ENCODE measurements at regions not wholly inside any gene's neighbourhood (a gene's known extent, or its start where the extent isn't known, plus 50 kb on each side); places are given as distances from the start of the nearest gene placed in this dataset.
"Not testable (repeated sequence)": the region's sequence is repeated elsewhere in the genome, so short reads cannot be mapped to it uniquely, and the experiment has no call there.

- no peak overlapping the region for H3K9ac ChIP-seq (ENCODE audit: low read length)
- H3K4me1 ChIP-seq (ENCODE audit: control insufficient read depth, low read depth, low read length) = no peaks in the 10 kb centered on the region
- no peaks in the 10 kb centered on the region for H3K27me3 ChIP-seq (ENCODE audit: control insufficient read depth, insufficient read depth, low read length)
- no peaks in the 10 kb centered on the region for H3K36me3 ChIP-seq (ENCODE audit: control insufficient read depth, low read depth, low read length)
- H3K4me3 ChIP-seq (ENCODE audit: low read length) = no peak overlapping the region
- no peaks in the 10 kb centered on the region for H3K9me3 ChIP-seq (ENCODE audit: control insufficient read depth, low read depth, low read length)
- no peak overlapping the region for H3K27ac ChIP-seq (ENCODE audit: low read length)
Observed at GRCh38 chr20:26167499-26167898, 470.8 kb upstream of the ZNF337 start.

DNA sequence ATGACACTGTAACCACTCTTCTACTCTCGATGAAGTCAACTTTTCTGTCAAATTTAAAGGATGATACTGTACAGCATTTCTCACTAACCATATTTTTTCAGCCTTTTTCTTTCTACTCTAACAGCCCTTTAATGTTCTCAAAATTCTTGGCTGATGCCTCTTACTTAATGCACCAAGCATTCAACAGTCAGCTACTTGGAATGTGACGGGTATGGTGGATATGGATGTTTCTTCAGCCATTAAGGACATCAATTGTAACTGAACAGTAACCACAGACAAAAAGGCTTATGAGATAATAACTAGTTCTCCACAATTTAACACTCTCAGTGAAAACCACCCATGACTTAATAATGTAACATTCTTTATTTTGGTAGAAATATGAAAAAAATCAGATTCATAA is 467.2 kb upstream of the ZNF337 start:
- Histone ChIP-seq H3K27ac (ENCODE audit: low read length) (no peak overlapping the region), H3K9me3 (ENCODE audit: control insufficient read depth, low read depth, low read length) (no peaks in the 10 kb centered on the region), H3K27me3 (ENCODE audit: control insufficient read depth, insufficient read depth, low read length) (no peaks in the 10 kb centered on the region), H3K36me3 (ENCODE audit: control insufficient read depth, low read depth, low read length) (no peaks in the 10 kb centered on the region), H3K4me3 (ENCODE audit: low read length) (no peak overlapping the region), H3K9ac (ENCODE audit: low read length) (no peak overlapping the region), H3K4me1 (ENCODE audit: control insufficient read depth, low read depth, low read length) (peaks cover 19% of the 10 kb centered on the region)

- not testable (repeated sequence) for H3K36me3 ChIP-seq (ENCODE audit: control insufficient read depth, low read depth, low read length); H3K9ac ChIP-seq (ENCODE audit: low read length); H3K27me3 ChIP-seq (ENCODE audit: control insufficient read depth, insufficient read depth, low read length); H3K9me3 ChIP-seq (ENCODE audit: control insufficient read depth, low read depth, low read length); H3K27ac ChIP-seq (ENCODE audit: low read length); H3K4me3 ChIP-seq (ENCODE audit: low read length)
- peaks cover 19% of the 10 kb centered on the region for H3K4me1 ChIP-seq (ENCODE audit: control insufficient read depth, low read depth, low read length)
Observed at GRCh38 chr20:26163151-26163550, 466.5 kb upstream of the ZNF337 start.

- H3K4me3 ChIP-seq (ENCODE audit: low read length) = not testable (repeated sequence)
- H3K4me1 ChIP-seq (ENCODE audit: control insufficient read depth, low read depth, low read length) = peaks cover 19% of the 10 kb centered on the region
Observed at GRCh38 chr20:26161741-26162140, 465.1 kb upstream of the ZNF337 start.

DNA sequence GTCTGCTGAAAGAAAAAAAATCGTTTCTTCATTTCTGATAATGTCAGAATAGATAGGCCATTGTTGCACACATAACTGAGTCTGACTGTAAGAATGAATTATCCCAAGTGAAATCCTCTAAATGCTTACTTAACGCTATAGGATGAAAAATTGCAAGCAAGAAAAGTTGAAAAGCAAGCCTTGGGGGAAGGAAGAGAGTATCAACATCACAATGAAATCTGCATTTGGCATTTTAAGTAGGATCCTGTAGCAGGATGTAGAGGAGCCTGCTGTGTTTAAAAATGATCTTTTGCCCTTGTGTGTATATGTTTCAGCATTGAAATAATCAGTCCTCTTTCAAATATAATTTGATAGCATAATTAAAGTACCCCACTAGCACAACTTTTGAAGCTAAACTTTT is 464.3 kb upstream of the ZNF337 start:
- not testable (repeated sequence) for H3K9me3 ChIP-seq (ENCODE audit: control insufficient read depth, low read depth, low read length); H3K27me3 ChIP-seq (ENCODE audit: control insufficient read depth, insufficient read depth, low read length); H3K36me3 ChIP-seq (ENCODE audit: control insufficient read depth, low read depth, low read length)
- peak overlapping the region; percentile 50 for H3K4me3 ChIP-seq (ENCODE audit: low read length)
- peak overlapping the region; percentile 94 for H3K27ac ChIP-seq (ENCODE audit: low read length)
- peaks cover 19% of the 10 kb centered on the region for H3K4me1 ChIP-seq (ENCODE audit: control insufficient read depth, low read depth, low read length)
- H3K9ac ChIP-seq (ENCODE audit: low read length) = peak overlapping the region; percentile 32

More at GRCh38 chr20:26161741-26162140, 465.1 kb upstream of the ZNF337 start:
- H3K27me3 ChIP-seq (ENCODE audit: control insufficient read depth, insufficient read depth, low read length); H3K9me3 ChIP-seq (ENCODE audit: control insufficient read depth, low read depth, low read length); H3K36me3 ChIP-seq (ENCODE audit: control insufficient read depth, low read depth, low read length); H3K27ac ChIP-seq (ENCODE audit: low read length); H3K9ac ChIP-seq (ENCODE audit: low read length): not testable (repeated sequence)

- no peak overlapping the region for H3K27ac ChIP-seq (ENCODE audit: low read length)
- no peaks in the 10 kb centered on the region for H3K27me3 ChIP-seq (ENCODE audit: control insufficient read depth, insufficient read depth, low read length)
- H3K36me3 ChIP-seq (ENCODE audit: control insufficient read depth, low read depth, low read length) = no peaks in the 10 kb centered on the region
- no peak overlapping the region for H3K4me3 ChIP-seq (ENCODE audit: low read length)
- H3K9ac ChIP-seq (ENCODE audit: low read length) = no peak overlapping the region
- no peaks in the 10 kb centered on the region for H3K9me3 ChIP-seq (ENCODE audit: control insufficient read depth, low read depth, low read length)
- H3K4me1 ChIP-seq (ENCODE audit: control insufficient read depth, low read depth, low read length) = no peaks in the 10 kb centered on the region
Observed at GRCh38 chr20:26154224-26154623, 457.6 kb upstream of the ZNF337 start.

- H3K9ac ChIP-seq (ENCODE audit: low read length) = no peak overlapping the region
- H3K4me1 ChIP-seq (ENCODE audit: control insufficient read depth, low read depth, low read length) = no peaks in the 10 kb centered on the region
- no peaks in the 10 kb centered on the region for H3K36me3 ChIP-seq (ENCODE audit: control insufficient read depth, low read depth, low read length)
- no peak overlapping the region for H3K27ac ChIP-seq (ENCODE audit: low read length)
- H3K9me3 ChIP-seq (ENCODE audit: control insufficient read depth, low read depth, low read length) = no peaks in the 10 kb centered on the region
- no peaks in the 10 kb centered on the region for H3K27me3 ChIP-seq (ENCODE audit: control insufficient read depth, insufficient read depth, low read length)
- H3K4me3 ChIP-seq (ENCODE audit: low read length) = no peak overlapping the region
Observed at GRCh38 chr20:26135325-26136110, 438.9 kb upstream of the ZNF337 start.

DNA sequence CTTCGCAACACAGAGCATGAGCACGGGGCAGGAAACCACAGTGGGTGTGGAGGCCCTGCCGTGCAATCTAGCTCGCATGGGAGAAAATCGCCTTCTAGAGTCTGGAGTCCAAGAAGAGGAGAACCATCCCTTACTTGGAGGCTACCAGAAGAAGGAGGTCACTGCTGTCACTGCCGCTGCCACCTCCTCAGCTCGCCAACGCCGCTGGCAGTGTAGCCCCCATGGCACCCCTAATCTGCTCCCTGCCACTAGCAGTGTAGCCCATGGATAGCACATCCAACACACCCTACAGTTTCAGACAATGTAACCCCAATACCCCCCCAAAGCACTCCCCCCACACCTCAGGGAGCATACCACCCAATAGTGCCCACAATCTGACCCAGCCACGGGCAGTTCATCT is 438.0 kb upstream of the ZNF337 start:
- H3K27me3 ChIP-seq (ENCODE audit: control insufficient read depth, insufficient read depth, low read length) = no peaks in the 10 kb centered on the region
- H3K4me1 ChIP-seq (ENCODE audit: control insufficient read depth, low read depth, low read length) = no peaks in the 10 kb centered on the region
- no peak overlapping the region for H3K27ac ChIP-seq (ENCODE audit: low read length)
- H3K36me3 ChIP-seq (ENCODE audit: control insufficient read depth, low read depth, low read length) = no peaks in the 10 kb centered on the region
- H3K4me3 ChIP-seq (ENCODE audit: low read length) = no peak overlapping the region
- H3K9me3 ChIP-seq (ENCODE audit: control insufficient read depth, low read depth, low read length) = no peaks in the 10 kb centered on the region
- H3K9ac ChIP-seq (ENCODE audit: low read length) = no peak overlapping the region

DNA sequence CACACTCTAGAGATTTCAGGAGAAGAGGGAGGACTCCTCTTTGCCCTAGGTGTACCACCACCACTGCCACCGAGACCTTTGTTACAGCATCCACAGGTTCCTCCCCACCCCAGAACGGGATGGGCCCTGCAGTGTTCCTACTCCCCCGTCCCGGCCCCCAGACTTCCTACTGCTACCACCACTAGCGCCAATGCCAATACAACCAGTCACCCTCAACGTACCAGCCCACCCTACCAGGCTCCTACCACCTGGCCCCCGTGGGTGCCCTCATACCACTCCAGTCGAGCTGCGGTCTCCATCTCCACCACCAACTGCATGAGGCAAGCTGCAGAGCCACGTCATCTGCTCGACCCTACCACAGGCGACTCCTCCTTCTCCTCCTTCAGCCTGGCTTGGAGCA is 437.1 kb upstream of the ZNF337 start:
- H3K27me3 ChIP-seq (ENCODE audit: control insufficient read depth, insufficient read depth, low read length); H3K27ac ChIP-seq (ENCODE audit: low read length); H3K36me3 ChIP-seq (ENCODE audit: control insufficient read depth, low read depth, low read length); H3K9me3 ChIP-seq (ENCODE audit: control insufficient read depth, low read depth, low read length); H3K4me1 ChIP-seq (ENCODE audit: control insufficient read depth, low read depth, low read length); H3K4me3 ChIP-seq (ENCODE audit: low read length); H3K9ac ChIP-seq (ENCODE audit: low read length): not testable (repeated sequence)

DNA sequence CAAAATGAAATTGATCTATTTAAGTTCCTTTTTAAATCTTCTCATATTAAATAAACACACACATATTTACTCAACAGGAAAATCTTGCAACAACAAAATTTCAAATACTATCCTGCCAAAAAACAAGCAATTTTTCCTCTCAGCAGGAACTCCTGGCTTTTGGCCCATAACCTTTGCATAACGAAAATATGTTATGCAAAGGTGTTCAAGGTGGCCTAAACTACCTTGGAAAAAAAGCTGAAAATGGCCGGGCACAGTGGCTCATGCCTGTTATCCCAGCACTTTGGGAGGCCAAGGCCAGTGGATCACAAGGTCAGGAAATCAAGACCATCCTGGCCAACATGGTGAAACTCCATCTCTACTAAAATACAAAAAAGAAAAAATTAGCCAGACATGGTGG is 424.3 kb upstream of the ZNF337 start:
- H3K27ac ChIP-seq (ENCODE audit: low read length); H3K9ac ChIP-seq (ENCODE audit: low read length); H3K4me3 ChIP-seq (ENCODE audit: low read length); H3K36me3 ChIP-seq (ENCODE audit: control insufficient read depth, low read depth, low read length); H3K9me3 ChIP-seq (ENCODE audit: control insufficient read depth, low read depth, low read length); H3K27me3 ChIP-seq (ENCODE audit: control insufficient read depth, insufficient read depth, low read length); H3K4me1 ChIP-seq (ENCODE audit: control insufficient read depth, low read depth, low read length): not testable (repeated sequence)

GRCh38 chr20:26094498-26094897 is 397.8 kb upstream of the ZNF337 start:
- not testable (repeated sequence) for H3K9me3 ChIP-seq (ENCODE audit: control insufficient read depth, low read depth, low read length); H3K27me3 ChIP-seq (ENCODE audit: control insufficient read depth, insufficient read depth, low read length); H3K9ac ChIP-seq (ENCODE audit: low read length); H3K4me1 ChIP-seq (ENCODE audit: control insufficient read depth, low read depth, low read length); H3K27ac ChIP-seq (ENCODE audit: low read length); H3K4me3 ChIP-seq (ENCODE audit: low read length); H3K36me3 ChIP-seq (ENCODE audit: control insufficient read depth, low read depth, low read length)

DNA sequence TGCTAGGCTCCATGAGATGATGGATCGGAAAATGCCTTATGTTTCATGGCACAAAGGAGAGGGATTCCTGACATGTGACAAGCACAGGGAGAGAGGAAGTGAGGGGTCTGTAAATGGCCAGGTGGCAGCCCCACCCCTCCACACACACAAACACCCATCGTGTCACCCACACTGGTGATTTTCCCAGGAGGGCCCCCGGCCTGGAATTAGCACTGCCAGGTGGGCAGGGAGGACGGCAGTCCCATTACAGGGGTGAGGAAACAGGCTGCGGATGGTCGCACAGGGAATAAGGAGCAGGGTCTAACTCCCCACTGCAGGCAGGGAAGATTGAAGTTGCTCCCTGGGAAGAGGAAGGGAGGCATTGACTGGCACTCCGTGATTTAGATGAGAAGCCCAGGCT is 395.3 kb upstream of the ZNF337 start:
- not testable (repeated sequence) for H3K27me3 ChIP-seq (ENCODE audit: control insufficient read depth, insufficient read depth, low read length); H3K4me1 ChIP-seq (ENCODE audit: control insufficient read depth, low read depth, low read length); H3K9ac ChIP-seq (ENCODE audit: low read length); H3K9me3 ChIP-seq (ENCODE audit: control insufficient read depth, low read depth, low read length); H3K4me3 ChIP-seq (ENCODE audit: low read length); H3K27ac ChIP-seq (ENCODE audit: low read length); H3K36me3 ChIP-seq (ENCODE audit: control insufficient read depth, low read depth, low read length)
